Non-pigmented ciliary epithelial cell (primary cell): ENCODE measurements at regions not wholly inside any gene's neighbourhood (a gene's known extent, or its start where the extent isn't known, plus 50 kb on each side); places are given as distances from the start of the nearest gene placed in this dataset.
"Not testable (repeated sequence)": the region's sequence is repeated elsewhere in the genome, so short reads cannot be mapped to it uniquely, and the experiment has no call there.

Experiments
- DNase-seq: peaks from one replicate; pipeline ENCODE4 v3.0.0-alpha.2; 2010; ENCODE audit warnings: low read depth

GRCh38 chr4:96431094-96431493 lies 591.2 kb downstream of the PDHA2 start:
- no peak for DNase-seq

GRCh38 chr4:96448315-96448872 lies 608.5 kb downstream of the PDHA2 start:
- DNase-seq: no peak

- DNase-seq: no peak
Measured at GRCh38 chr4:96455045-96455720, 615.3 kb downstream of the PDHA2 start.

GRCh38 chr4:96458031-96458430 lies 618.1 kb downstream of the PDHA2 start:
- DNase-seq: not testable (repeated sequence)

GRCh38 chr4:96459105-96459504 lies 619.2 kb downstream of the PDHA2 start:
- no peak for DNase-seq

GRCh38 chr4:96465834-96466233 lies 625.9 kb downstream of the PDHA2 start:
- no peak for DNase-seq

GRCh38 chr4:96471956-96472867 lies 632.3 kb downstream of the PDHA2 start:
- peak; percentile 10 for DNase-seq

- no peak for DNase-seq
Measured at GRCh38 chr4:96473246-96473645, 633.4 kb downstream of the PDHA2 start.

GRCh38 chr4:96483308-96484030 lies 643.6 kb downstream of the PDHA2 start:
- no peak for DNase-seq

GRCh38 chr4:96486563-96486962 lies 646.7 kb downstream of the PDHA2 start:
- DNase-seq: no peak

- DNase-seq: no peak
Measured at GRCh38 chr4:96497621-96498020, 657.7 kb downstream of the PDHA2 start.

GRCh38 chr4:96504386-96504785 lies 664.5 kb downstream of the PDHA2 start:
- DNase-seq: no peak

GRCh38 chr4:96509039-96509741 lies 669.3 kb downstream of the PDHA2 start:
- DNase-seq: no peak

- no peak for DNase-seq
Measured at GRCh38 chr4:96519291-96519690, 679.4 kb downstream of the PDHA2 start.

- DNase-seq: no peak
Measured at GRCh38 chr4:96521046-96521536, 681.2 kb downstream of the PDHA2 start.

- DNase-seq: no peak
Measured at GRCh38 chr4:96523611-96524010, 683.7 kb downstream of the PDHA2 start.

- no peak for DNase-seq
Measured at GRCh38 chr4:96524311-96524875, 684.5 kb downstream of the PDHA2 start.

GRCh38 chr4:96525898-96526297 lies 686.0 kb downstream of the PDHA2 start:
- peak; percentile 13 for DNase-seq

GRCh38 chr4:96526625-96527024 lies 686.7 kb downstream of the PDHA2 start:
- no peak for DNase-seq

GRCh38 chr4:96531836-96532235 lies 691.9 kb downstream of the PDHA2 start:
- DNase-seq: no peak

- no peak for DNase-seq
Measured at GRCh38 chr4:96543346-96543745, 703.5 kb downstream of the PDHA2 start.
